GM06990 (cell line): ENCODE measurements at regions not wholly inside any gene's neighbourhood (a gene's known extent, or its start where the extent isn't known, plus 50 kb on each side); places are given as distances from the start of the nearest gene placed in this dataset.

ENCODE experiments used
- DNase-seq: peaks from one replicate; pipeline ENCODE4 v3.0.0-alpha.2; 2011; ENCODE audit not compliant: insufficient read length; ENCODE audit errors: extremely low read depth
- H3K27me3 ChIP-seq: replicated peaks from 2 replicates; pipeline ENCODE4 v1.6.0; 2011; ENCODE audit warnings: low read length; ENCODE audit not compliant: control insufficient read depth, insufficient read depth
- H3K36me3 ChIP-seq: 2 replicates; pipeline ENCODE4 v1.5.1; 2011; ENCODE audit warnings: low read length; ENCODE audit not compliant: control insufficient read depth, insufficient read depth
- H3K4me3 ChIP-seq: replicated peaks from 2 replicates; pipeline ENCODE4 v1.5.1; 2011; ENCODE audit warnings: low read depth, mild to moderate bottlenecking, control low read depth, low read length
- CTCF ChIP-seq: IDR thresholded peaks from 2 replicates; pipeline ENCODE4 v1.5.1; 2011; ENCODE audit warnings: low read length, control low read depth, mild to moderate bottlenecking, inconsistent platforms; ENCODE audit not compliant: insufficient read depth, poor library complexity, severe bottlenecking

- Histone ChIP-seq H3K4me3 (no peak overlapping the region), H3K36me3 (no peaks in the 10 kb centered on the region), H3K27me3 (no peaks in the 10 kb centered on the region)
- TF ChIP-seq CTCF = no peak
- no peak for DNase-seq
These were observed 440.9 kb upstream of the NRXN1 start for GRCh38 chr2:51472783-51473182.

GRCh38 chr2:51472300-51472699, 440.4 kb upstream of the NRXN1 start:
- no peaks in the 10 kb centered on the region for H3K36me3 ChIP-seq
- H3K27me3 ChIP-seq = no peaks in the 10 kb centered on the region
- no peak overlapping the region for H3K4me3 ChIP-seq
- no peak for TF ChIP-seq CTCF
- DNase-seq = no peak

DNA sequence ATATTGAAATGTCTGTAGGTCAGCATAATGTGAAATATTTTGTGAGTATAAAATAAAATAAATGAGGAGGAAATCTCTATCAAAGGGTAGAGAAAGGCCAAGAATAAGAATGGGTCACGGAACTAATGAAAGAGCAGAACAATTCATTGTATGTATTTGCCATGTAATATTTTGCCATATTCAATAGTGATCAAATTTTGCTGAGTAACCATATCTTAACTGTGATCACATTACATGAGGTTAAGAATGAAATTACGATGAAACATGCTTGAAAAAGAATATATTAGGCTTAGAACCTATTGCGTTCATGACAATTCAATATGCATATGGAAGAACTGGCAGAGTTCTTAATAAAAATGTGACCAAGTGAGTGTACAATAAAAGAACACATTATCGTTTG, 437.2 kb upstream of the NRXN1 start:
- H3K36me3 ChIP-seq = no peaks in the 10 kb centered on the region
- no peak overlapping the region for H3K4me3 ChIP-seq
- H3K27me3 ChIP-seq = no peaks in the 10 kb centered on the region
- TF ChIP-seq CTCF = no peak
- DNase-seq = no peak

DNA sequence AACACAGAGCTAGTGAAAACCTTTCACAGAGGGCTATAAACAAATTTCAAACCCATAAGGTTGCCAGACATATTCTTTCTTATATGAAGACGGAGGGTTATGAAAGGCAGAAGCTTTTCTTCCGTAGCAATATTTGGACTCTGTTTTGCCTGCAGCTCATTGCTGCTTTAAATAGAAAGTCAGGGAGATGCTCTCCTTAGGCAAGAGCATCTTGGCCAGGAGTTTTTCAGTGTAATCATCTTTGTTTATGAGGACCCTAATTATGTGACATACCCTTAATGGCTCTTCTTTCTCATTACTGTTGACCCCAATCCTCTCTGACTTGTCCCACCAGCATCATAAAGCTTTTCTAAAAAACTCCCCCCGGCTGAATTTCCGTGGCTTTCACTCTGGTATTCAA, 433.4 kb upstream of the NRXN1 start:
- TF ChIP-seq CTCF = no peak
- Histone ChIP-seq H3K27me3 (no peaks in the 10 kb centered on the region), H3K36me3 (no peaks in the 10 kb centered on the region), H3K4me3 (no peak overlapping the region)
- DNase-seq = no peak

- H3K36me3 ChIP-seq = no peaks in the 10 kb centered on the region
- no peak for TF ChIP-seq CTCF
- DNase-seq = no peak
- no peak overlapping the region for H3K4me3 ChIP-seq
- no peaks in the 10 kb centered on the region for H3K27me3 ChIP-seq
These were observed 422.2 kb upstream of the NRXN1 start for GRCh38 chr2:51454177-51454576.

DNA sequence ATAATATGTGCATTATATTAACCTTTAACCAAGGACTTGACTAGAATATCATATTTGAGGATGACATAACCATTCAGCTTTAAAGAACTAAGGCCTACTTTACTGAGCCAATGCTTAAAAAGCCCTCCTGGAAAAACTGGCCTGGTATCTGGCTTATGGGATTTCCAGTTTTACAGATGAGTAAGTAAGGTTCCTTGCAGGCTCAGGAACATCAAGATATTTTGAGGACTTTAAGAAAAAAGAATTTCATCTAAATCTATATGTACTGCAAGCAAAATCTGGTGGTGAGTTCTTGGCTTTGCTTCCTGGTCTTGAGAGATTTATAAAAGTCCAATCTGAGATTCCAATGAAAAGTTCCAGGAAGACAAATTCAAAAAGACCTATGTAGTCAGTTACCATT, 417.0 kb upstream of the NRXN1 start:
- H3K27me3 ChIP-seq = no peaks in the 10 kb centered on the region
- H3K36me3 ChIP-seq = no peaks in the 10 kb centered on the region
- no peak for TF ChIP-seq CTCF
- no peak overlapping the region for H3K4me3 ChIP-seq
- no peak for DNase-seq
